Astrocyte of the spinal cord (primary cell): ENCODE measurements at regions not wholly inside any gene's neighbourhood (a gene's known extent, or its start where the extent isn't known, plus 50 kb on each side); places are given as distances from the start of the nearest gene placed in this dataset.

ENCODE experiments used
- DNase-seq: peaks from one replicate; pipeline ENCODE4 v3.0.0; 2011; ENCODE audit warnings: low read depth, low spot score
- H3K4me3 ChIP-seq: 2 replicates; pipeline ENCODE4 v1.5.1; 2011; ENCODE audit warnings: low read depth, mild to moderate bottlenecking, low read length, moderate library complexity
- CTCF ChIP-seq: IDR thresholded peaks from 2 replicates; pipeline ENCODE4 v1.5.1; 2012; ENCODE audit warnings: low read depth, mild to moderate bottlenecking, low read length, inconsistent platforms
- in situ Hi-C: cut with HindIII; loops from 2 replicates; pipeline ENCODE4 v1.10.0; 2017; ENCODE audit warnings: low sequenced_read_pairs

GRCh38 chr18:34598120-34598635 lies 111.9 kb upstream of the DTNA start:
- no peak overlapping the region for H3K4me3 ChIP-seq
- in situ Hi-C loops, result no loop called here
- no peak for TF ChIP-seq CTCF
- DNase-seq, result no peak

- in situ Hi-C loops, result no loop called here
- no peak overlapping the region for H3K4me3 ChIP-seq
- no peak for TF ChIP-seq CTCF
- peak; percentile 43 for DNase-seq
Observed at GRCh38 chr18:34600158-34600557, 109.9 kb upstream of the DTNA start.

- no peak overlapping the region for H3K4me3 ChIP-seq
- no peak for TF ChIP-seq CTCF
- in situ Hi-C loops, result no loop called here
- no peak for DNase-seq
Observed at GRCh38 chr18:34600874-34601656, 109.0 kb upstream of the DTNA start.

GRCh38 chr18:34604591-34604990 lies 105.5 kb upstream of the DTNA start:
- H3K4me3 ChIP-seq, result no peak overlapping the region
- TF ChIP-seq CTCF, result no peak
- in situ Hi-C loops, result no loop called here
- DNase-seq, result no peak

- in situ Hi-C loops, result no loop called here
- DNase-seq, result no peak
- no peak overlapping the region for H3K4me3 ChIP-seq
- TF ChIP-seq CTCF, result no peak
Observed at GRCh38 chr18:34606851-34607250, 103.2 kb upstream of the DTNA start.

- no peak overlapping the region for H3K4me3 ChIP-seq
- no peak for TF ChIP-seq CTCF
- DNase-seq, result no peak
- in situ Hi-C loops, result no loop called here
Observed at GRCh38 chr18:34608064-34608463, 102.0 kb upstream of the DTNA start.
